ENCODE measurements at regions not wholly inside any gene's neighbourhood (a gene's known extent, or its start where the extent isn't known, plus 50 kb on each side); places are given as distances from the start of the nearest gene placed in this dataset.
"Not testable (repeated sequence)": the region's sequence is repeated elsewhere in the genome, so short reads cannot be mapped to it uniquely, and the experiment has no call there.

GRCh38 chr1:234801147-234801546 lies 191.2 kb upstream of the IRF2BP2 start:
- no CpG with 5 or more reads among the region's 2 CpGs for WGBS (ENCODE audit: extremely low coverage, insufficient read length, low lambda C conversion rate)
- H2BK120ac ChIP-seq (ENCODE audit: low read depth, low read length, poor library complexity, severe bottlenecking); H3K23me2 ChIP-seq (ENCODE audit: insufficient read length, low read depth, low read length, poor library complexity, severe bottlenecking); H2BK12ac ChIP-seq (ENCODE audit: insufficient read length, low read depth, low read length); H3K4ac ChIP-seq (ENCODE audit: low read depth, low read length); H2BK5ac ChIP-seq (ENCODE audit: insufficient read length, low read length); H3K27ac Mint-ChIP-seq; H3K79me2 ChIP-seq (ENCODE audit: insufficient read depth, low read length); H3K27me3 Mint-ChIP-seq (ENCODE audit: low read depth); H3K4me1 ChIP-seq (ENCODE audit: insufficient read depth, low read length); H3T11ph ChIP-seq (ENCODE audit: low read length); H4K5ac ChIP-seq (ENCODE audit: insufficient read length, low read depth, low read length); H3K27me3 ChIP-seq (ENCODE audit: insufficient read depth, low read length); H3K9me3 ChIP-seq (ENCODE audit: control insufficient read depth, low read depth, low read length); H3K4me1 Mint-ChIP-seq; DNase-seq; H3K14ac ChIP-seq (ENCODE audit: insufficient read depth, low read length); H2BK15ac ChIP-seq (ENCODE audit: low read depth, low read length); H3K79me1 ChIP-seq (ENCODE audit: insufficient read depth, low read depth, low read length, poor library complexity, severe bottlenecking); H3K4me3 Mint-ChIP-seq; H2AFZ ChIP-seq (ENCODE audit: low read length); H4K91ac ChIP-seq (ENCODE audit: insufficient read length, low read depth, low read length); H3K9me3 Mint-ChIP-seq; H2BK20ac ChIP-seq (ENCODE audit: low read depth, low read length, poor library complexity, severe bottlenecking); H3K18ac ChIP-seq (ENCODE audit: insufficient read length, low read depth, low read length); H4K20me1 ChIP-seq (ENCODE audit: control insufficient read depth, insufficient read depth, insufficient read length); H3K27ac ChIP-seq (ENCODE audit: insufficient read length, low read depth, low read length); H3K36me3 Mint-ChIP-seq (ENCODE audit: insufficient read depth in 1 of 3, low read depth in 3 of 3); H3K9ac ChIP-seq (ENCODE audit: extremely low read depth, insufficient read length, low read length); H2AK5ac ChIP-seq (ENCODE audit: insufficient read length, low read length); H3K56ac ChIP-seq (ENCODE audit: insufficient read length, low read depth, low read length); H4K8ac ChIP-seq (replicated peaks; ENCODE audit: insufficient read length, low read depth, low read length); H3K23ac ChIP-seq (ENCODE audit: insufficient read length, low read depth, low read length); H3K4me2 ChIP-seq (ENCODE audit: insufficient read depth, insufficient read length, low read length): not testable (repeated sequence)

- H3K14ac ChIP-seq (ENCODE audit: insufficient read depth, low read length); H3K9me3 ChIP-seq (ENCODE audit: control insufficient read depth, low read depth, low read length); H3K27me3 ChIP-seq (ENCODE audit: insufficient read depth, low read length); H4K8ac ChIP-seq (replicated peaks; ENCODE audit: insufficient read length, low read depth, low read length); H3K4me1 ChIP-seq (ENCODE audit: insufficient read depth, low read length); H3K56ac ChIP-seq (ENCODE audit: insufficient read length, low read depth, low read length); H3K4ac ChIP-seq (ENCODE audit: low read depth, low read length); H3K36me3 Mint-ChIP-seq (ENCODE audit: insufficient read depth in 1 of 3, low read depth in 3 of 3); H3K9ac ChIP-seq (ENCODE audit: extremely low read depth, insufficient read length, low read length); H2BK12ac ChIP-seq (ENCODE audit: insufficient read length, low read depth, low read length); H3K9me3 Mint-ChIP-seq; H4K20me1 ChIP-seq (ENCODE audit: control insufficient read depth, insufficient read depth, insufficient read length); H2AK5ac ChIP-seq (ENCODE audit: insufficient read length, low read length); H3K79me2 ChIP-seq (ENCODE audit: insufficient read depth, low read length); H2BK5ac ChIP-seq (ENCODE audit: insufficient read length, low read length); H3K4me3 Mint-ChIP-seq; H3K18ac ChIP-seq (ENCODE audit: insufficient read length, low read depth, low read length); H4K5ac ChIP-seq (ENCODE audit: insufficient read length, low read depth, low read length); H3K23me2 ChIP-seq (ENCODE audit: insufficient read length, low read depth, low read length, poor library complexity, severe bottlenecking); DNase-seq; H3K23ac ChIP-seq (ENCODE audit: insufficient read length, low read depth, low read length); H3K4me1 Mint-ChIP-seq; H3K27ac Mint-ChIP-seq; H3K79me1 ChIP-seq (ENCODE audit: insufficient read depth, low read depth, low read length, poor library complexity, severe bottlenecking); H2BK15ac ChIP-seq (ENCODE audit: low read depth, low read length); H2AFZ ChIP-seq (ENCODE audit: low read length); H3K27ac ChIP-seq (ENCODE audit: insufficient read length, low read depth, low read length); H2BK120ac ChIP-seq (ENCODE audit: low read depth, low read length, poor library complexity, severe bottlenecking); H3K27me3 Mint-ChIP-seq (ENCODE audit: low read depth); H3T11ph ChIP-seq (ENCODE audit: low read length); H3K4me2 ChIP-seq (ENCODE audit: insufficient read depth, insufficient read length, low read length); H4K91ac ChIP-seq (ENCODE audit: insufficient read length, low read depth, low read length); H2BK20ac ChIP-seq (ENCODE audit: low read depth, low read length, poor library complexity, severe bottlenecking): not testable (repeated sequence)
- no CpG with 5 or more reads among the region's 5 CpGs for WGBS (ENCODE audit: extremely low coverage, insufficient read length, low lambda C conversion rate)
Measured at GRCh38 chr1:234800563-234800962, 190.6 kb upstream of the IRF2BP2 start.

Measured in H9 (cell line).